NCI-H2107 treated with DMSO at 0.1 percent for 48 hours (cell line): ENCODE measurements at regions not wholly inside any gene's neighbourhood (a gene's known extent, or its start where the extent isn't known, plus 50 kb on each side); places are given as distances from the start of the nearest gene placed in this dataset.

ENCODE experiments used
- DNase-seq: peaks from one replicate; lab custom pipeline; 2025; ENCODE audit not compliant: unreplicated experiment; lab: John Stamatoyannopoulos, UW

DNA sequence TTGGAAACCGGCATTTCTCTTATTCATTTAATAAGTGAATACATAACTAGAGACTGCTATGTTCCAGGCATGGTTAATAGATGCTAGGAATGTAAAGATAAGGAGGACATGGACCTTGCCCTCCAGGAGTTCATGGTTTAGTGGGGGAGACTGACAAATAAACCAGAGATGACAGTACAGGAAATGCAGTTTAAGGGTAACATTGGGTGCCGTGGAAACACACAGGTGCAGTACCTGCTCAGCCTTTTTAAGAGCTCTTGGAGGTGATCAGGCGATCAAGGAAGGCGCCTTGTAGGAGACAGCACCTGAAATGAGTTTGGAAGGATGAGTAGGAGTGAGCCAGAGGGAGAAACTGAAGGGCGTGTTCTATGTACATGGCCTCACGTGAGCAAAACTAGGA, 145.8 kb downstream of the AASDH start:
- DNase-seq, result no peak

DNA sequence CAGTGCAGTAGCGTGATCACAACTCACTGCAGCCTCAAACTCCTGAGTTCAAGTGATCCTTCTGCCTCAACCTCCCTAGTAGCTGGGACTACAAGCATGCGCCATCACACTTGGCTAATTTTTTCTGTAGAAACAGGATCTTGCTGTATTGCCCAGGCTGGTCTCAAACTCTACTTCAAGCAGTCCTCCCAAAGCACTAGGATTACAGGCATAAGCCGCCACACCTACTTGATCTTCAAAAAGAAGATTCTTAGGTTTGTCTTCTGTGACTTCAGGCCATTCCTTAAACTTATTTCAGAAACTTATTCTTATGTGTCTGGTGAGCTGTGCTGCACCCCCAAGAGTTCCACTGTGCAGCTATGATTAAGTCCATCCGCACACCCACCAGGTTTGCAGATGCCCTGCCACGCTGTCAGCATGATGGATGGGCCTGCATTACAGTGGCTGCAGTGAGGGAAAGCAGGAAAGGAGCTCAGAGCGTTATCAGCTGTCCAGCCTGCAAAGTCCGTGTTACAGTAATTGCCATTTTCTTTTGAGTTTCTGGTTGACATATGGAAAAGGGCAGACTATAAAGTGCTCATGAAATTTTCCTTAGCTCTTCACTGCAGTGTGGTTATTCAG, 146.6 kb downstream of the AASDH start:
- no peak for DNase-seq

DNA sequence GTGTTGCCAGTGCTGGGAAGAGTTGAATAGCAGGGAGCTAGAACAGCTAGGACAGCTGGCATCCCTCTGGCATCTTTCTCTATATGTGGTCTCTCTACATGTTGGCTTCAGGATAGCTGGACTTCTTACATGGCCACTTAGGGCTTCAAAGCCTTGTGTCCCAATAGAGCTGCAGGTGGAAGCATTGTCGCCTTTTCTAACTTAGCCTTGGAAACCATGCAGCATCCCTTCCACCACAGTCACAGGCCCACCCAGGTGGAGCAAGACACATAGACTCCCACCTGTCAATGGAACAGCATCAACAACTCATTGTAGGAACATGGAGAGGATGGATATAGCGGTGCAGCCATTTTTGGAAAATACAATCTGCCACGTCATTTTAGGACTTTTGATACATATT, 149.0 kb downstream of the AASDH start:
- no peak for DNase-seq

DNA sequence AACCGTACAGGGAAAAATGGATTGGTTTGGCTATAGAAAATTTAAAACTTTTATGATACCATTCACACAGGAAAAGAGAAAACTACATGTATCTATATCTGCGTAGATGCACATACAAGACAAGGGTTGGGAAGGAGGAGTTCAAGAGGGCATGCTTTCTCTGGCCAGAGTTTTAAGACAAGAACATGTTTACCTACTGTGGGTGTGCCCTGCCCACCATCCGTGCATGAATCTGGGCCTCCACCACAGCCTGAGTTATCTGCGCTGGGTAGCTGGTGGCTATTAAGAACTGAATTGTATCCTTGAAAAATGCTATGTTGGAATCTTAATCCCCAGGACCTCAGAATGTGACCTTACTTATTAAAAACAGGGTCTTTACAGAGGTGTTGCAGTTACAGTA, 151.6 kb downstream of the AASDH start:
- DNase-seq, result no peak

DNA sequence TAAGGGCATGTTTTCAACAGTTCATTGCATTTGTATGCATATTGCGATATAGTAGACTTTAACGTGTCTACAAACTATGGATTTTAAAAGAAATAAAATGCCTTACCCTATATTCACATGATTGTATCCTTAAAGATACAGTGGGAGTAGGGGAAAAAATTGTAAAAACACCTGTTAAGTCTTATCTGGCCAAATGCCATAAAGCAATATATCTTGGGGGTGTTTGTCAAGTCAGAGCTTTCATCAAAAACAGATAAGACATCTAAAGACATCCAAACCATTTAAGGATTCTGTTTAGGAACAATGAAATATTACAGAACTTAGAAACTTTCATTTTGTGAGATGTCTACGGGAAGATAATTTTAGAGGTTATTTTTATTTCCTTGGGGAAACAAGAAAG, 152.3 kb downstream of the AASDH start:
- DNase-seq, result no peak

DNA sequence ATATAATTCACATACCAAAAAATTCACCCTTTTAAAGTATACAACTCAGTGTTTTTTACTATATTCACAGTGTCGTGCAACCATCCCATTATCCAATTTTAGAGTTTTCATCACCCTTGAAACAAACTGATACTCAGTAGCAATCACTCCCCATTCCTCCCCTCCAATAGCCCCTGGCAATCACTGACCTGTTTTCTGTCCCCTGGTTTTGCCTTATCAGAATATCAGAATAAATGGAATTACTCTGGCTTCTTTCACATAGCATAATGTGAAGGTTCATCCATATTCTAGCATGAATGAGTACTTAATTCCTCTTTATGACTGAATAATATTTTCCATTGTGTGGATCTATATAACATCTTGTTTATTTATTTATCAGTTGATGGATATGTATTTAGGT, 153.2 kb downstream of the AASDH start:
- no peak for DNase-seq

DNA sequence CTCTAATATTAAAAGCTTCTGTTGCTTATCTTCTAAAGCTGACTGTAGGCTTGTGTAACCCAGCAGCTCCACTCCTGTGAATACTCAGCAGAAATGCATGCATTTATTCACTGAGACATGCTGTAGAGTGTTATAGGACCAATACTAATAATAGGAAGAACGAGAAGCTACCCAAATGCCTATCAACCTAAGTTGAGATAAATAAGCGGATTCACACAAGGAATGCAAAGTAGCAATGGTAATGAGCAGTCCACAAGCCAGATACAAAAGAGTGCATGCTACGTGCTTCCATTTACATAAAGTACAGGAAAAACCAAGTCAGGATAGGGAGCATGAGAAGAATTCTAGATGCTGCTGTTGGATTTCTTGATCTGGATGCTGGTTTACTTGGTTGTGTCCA, 155.9 kb downstream of the AASDH start:
- no peak for DNase-seq

DNA sequence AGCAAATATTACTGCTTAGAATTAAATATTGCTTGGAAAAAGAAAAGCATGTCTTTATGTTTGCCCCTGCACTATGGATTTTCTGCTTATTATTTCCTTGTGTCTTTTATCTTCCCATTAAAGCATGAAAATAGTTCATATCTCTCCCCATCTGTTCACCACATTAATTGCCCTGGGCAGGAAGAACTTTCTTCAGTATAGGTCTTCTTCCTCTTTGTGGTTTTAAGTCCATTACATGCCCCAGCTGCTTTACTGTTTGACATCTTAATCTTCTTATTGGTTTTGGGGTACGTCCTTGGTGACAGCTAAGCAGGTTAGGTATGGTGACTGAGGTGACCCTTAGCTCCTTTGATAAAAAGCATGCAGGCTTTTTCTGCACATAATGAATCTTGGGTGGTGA, 157.3 kb downstream of the AASDH start:
- no peak for DNase-seq

DNA sequence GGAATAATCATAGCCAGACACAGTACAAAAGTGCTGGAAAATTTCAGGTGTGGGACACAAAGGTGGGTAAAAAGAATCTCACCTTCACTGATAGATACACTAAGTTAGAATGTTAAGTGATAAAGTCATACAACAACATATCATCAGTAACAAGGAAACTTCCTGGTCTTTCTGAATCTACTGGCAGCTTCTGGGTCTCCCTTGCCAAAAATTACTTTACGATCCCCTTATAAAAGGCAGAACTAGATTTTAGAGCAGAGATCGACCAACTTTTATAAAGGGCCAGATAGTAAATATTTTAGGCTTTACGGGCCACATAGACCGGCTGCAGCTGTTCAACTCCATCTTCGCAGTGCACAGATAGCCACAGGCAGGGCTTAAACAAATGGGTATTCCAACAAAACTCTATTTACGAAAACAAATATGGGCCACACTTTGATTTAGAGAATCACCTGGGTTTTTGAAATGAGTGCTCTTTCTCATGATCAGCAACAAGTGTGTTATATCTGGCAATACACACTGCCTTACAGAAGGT, 159.9 kb downstream of the AASDH start:
- DNase-seq, result no peak

DNA sequence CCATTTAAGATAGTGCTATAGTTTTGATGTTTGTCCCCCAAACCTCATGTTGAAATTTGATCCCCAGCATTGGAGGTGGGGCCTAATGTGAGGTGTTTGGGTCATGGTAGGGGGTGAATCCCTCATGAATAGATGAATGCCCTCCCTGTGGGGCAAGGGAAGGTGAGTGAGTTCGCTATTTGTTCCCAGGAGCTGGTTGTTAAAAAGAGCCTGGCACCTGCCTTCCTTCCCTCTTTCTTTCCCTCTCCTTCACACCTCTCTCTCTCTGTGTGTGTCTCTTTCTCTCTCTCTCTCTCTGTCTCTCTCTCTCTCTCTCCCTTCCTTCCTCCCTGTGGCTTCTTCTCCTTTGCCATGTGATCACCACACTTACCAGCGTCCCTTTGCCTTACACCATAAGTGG, 160.7 kb downstream of the AASDH start:
- no peak for DNase-seq

DNA sequence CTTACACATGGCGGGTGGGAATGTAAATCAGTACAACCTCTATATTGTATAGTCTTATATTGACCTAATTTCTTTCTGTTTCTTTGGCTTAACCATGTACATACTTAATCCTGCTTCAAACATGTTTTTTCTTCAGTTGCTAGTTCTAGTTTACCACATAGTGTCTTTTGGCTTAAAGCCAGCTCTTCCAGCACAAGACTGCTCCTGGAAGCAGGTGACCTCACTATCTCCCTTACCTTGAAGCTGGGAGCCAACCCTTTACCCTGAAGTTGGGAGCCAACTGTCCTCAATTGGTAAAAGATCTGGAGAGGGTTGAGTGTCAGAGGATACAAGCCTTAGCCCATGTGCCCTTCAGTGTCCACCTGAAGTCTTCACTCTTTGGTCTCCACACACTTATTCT, 162.7 kb downstream of the AASDH start:
- DNase-seq, result no peak

DNA sequence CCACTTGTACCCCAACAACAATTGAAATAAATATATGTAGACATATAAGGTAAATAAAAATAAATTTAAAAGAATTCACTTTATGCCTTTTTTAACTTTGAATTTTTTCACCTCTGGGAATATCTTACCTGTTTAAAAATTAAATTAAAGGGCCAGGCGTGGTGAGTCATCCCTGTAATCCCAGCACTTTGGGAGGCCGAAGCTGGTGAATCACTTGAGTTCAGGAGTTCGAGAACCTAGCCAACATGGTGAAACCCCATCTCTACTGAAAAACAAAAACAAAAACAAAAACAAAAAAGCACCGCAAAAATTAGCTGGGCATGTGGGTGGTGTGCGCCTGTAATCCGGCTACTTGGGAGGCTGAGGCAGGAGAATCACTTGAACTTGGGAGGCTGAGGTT, 164.8 kb downstream of the AASDH start:
- DNase-seq, result no peak

DNA sequence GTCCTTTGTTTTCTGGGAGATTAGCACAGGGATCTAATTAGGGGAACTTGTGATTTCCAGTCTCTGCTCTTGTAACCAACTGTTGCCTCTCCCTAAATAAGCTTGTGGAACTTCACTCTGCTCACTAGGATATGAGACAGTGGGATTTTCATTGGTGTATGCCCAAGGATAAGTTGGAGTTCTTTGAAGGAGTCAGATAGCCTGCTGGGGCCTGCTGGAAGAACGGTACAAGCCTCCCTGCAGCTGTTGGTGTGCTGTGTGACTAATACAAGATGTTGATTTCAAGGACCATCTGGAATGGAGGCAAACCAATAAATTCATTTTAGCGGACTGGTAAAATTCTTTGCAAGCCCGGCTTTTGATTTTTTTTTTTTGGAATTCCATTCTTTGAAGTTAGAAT, 167.0 kb downstream of the AASDH start:
- no peak for DNase-seq

DNA sequence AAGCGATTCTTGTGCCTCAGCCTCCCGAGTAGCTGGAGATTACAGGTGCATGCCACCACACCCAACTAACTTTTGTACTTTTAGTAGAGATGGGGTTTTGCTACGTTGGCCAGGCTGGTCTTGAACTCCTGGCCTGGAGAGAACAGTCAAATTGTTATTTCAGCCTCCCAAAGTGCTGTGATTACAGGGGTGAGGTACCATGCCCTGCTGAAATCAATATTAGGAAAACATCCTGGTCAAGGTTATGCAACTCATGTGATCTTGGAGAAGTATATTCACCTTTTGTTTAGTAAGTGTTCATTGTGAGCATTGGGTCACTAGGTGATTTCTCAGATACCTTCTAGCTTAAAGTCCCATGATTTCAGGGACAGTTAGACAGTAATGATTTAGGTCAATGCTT, 167.8 kb downstream of the AASDH start:
- DNase-seq, result no peak

DNA sequence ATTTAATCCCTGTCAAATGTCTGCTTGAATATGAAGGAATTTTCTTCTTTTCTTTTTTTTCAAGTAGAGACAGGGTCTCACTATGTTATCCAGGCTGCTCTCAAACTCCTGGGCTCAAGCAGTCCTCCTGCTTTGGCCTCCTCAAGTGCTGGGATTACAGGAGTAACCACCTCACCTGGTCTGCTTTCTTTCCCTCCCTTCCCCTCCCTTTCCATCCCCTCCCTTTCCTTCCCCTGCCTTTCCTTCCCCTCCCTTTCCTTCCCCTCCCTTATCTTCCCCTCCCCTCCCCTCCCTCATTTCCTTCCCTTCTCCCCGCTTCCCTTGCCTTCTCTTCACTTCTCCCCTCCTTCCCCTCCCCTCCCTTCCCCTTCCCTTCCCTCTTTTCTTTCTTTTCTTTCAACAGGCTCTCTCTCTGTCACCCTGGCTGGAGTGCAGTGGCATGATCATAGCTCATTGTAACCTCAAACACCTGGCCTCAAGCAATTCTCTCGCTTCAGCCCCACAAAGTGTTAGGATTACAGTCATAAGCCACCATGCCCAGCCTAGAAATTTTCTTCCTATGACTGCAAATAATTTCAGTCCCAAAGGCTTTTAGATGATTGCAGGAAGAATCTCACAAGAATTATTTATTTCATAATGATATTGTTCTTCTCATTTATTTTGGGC, 168.9 kb downstream of the AASDH start:
- DNase-seq, result no peak

DNA sequence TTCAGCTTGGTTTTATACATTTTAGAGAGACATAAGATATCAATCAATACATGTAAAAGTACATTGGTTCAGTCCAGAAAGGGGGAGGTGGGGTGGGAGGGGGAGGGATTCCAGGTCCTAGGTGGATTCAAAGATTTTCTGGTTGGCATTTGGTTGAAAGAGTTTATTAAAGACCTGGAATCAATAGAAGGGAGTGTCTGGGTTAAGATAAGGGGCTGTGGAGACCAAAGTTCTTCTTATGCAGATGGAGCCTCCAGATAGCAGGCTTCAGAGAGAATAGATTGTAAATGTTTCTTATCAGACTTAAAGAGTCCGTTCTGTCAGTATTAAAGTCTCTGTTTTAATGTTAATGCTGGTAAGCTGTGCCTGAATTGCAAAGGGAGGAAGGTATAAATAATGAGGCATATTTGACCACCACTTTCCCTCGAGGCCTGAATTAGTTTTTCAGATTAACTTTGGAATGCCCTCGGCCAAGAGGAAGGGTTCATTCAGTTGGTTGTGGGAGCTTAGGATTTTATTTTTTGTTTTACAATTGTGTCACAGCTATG, 169.9 kb downstream of the AASDH start:
- no peak for DNase-seq

DNA sequence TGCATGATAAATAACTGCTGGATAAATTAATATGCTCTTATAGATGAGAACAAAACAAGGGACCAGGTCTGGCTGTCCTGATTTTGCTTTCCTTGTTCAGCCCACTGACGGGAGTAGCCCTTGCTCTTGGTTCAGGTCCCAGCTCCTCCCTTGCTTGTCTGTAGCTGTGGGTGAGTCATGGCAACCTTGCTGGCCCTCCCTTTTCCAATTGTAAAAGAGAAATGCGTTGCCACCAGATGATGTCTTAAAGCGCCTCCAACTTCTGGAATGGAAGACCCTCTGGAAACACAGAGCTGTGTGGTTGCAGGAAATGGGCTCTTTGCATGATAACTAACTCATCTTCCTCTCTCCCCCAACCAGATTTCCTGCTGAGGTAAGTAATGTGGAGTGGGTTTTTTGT, 171.4 kb downstream of the AASDH start:
- DNase-seq, result no peak

DNA sequence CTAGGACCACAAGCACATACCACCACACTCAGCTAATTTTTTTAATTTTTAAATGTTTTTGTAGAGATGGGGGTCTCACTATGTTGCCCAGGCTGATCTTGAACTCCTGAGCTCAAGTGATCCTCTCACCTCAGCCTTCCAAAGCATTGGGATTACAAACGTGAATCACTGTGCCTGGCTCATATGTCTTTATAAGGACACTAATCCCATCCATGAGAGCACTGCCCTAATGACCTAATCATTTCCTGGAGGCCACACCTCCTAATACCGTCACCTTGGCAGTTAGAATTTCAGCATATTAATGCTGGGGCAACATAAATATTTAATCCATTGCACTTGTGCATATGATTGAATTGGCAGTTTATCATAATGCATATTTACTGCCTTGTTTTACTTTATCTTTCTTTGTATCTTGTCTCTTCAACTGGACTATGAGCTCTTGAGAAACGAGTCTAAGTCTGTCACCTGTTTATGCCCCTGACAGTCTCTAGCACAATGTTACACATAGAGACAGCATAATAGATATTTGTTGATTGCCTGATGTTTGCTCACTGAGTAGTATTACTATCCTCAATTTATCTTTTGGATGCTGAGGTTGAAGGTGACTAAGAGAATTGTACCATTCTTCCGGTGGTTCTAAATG, 172.0 kb downstream of the AASDH start:
- no peak for DNase-seq

DNA sequence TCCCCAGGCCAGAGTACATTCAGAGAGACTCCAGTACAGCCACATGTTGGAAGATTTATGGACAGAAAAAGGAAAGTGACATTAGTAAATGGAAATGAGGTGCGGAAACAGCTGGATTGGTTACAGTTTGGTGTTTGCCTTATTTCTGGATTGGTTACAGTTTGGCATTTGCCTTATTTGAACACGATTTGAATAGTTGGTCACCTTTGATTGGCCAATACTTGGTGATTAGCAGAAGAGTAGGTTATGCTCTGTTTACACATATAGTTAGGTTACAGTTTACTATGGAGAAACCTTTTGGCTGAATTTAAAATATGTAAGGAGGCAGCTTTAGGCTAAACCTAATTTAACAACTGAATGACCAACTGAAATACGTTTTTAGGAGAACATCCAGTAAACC, 173.7 kb downstream of the AASDH start:
- DNase-seq, result no peak

DNA sequence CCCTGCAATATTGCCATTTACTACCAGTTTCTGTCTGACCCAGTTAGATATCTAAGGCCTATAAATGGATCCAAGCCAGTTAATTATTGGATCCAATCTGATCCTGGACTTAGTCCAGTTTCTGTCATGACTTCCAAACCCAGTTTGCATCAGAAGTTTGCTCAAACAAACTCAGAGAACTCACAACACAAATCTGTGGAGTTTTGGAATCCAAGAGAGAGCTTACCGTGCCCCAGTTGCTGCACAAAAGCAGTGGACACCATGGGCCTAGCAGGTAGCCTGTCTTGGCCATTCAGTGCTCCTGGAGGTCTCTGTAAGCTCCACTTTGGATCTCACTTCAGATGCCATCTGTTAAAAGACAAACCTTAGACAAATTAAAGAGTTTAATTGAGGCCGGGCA, 174.5 kb downstream of the AASDH start:
- DNase-seq, result no peak

DNA sequence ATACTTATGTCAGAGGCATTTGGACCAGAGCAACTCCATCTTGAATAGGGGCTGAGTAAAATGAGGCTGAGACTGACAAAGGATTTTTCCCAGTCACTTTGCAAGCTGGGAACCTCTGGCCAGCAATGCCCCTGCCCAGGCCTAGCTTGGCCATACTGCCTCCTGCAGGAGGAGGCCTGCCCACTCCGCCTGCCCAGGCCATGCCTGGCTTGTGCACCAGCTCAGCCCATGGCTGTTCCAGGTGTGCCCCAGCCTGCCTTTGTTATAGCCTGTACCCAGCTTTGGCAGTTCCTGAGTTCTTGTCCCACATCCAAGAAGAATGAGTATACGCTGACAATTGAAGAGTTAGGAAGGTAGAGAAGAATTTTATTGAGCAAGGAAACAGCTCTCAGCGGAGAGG, 176.1 kb downstream of the AASDH start:
- DNase-seq, result no peak

DNA sequence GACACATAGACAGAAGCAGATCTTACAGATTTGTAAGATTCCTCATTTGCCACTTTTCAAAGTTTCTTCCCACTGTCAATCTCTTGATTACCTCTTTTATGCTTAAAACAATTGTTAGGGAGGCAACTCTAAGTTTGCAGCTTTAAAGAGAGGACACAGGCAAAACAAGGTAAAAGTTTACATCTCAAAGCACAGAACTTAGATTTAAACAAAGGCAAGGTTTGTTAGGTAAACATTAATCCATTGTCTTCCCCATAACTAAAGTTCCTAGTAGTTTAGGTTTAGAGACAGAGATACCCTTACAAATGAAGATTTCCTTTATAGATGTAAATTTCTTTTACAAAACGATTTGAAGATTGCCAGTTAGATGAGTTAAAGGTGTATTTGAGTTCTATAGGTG, 176.9 kb downstream of the AASDH start:
- no peak for DNase-seq
